ENCODE measurements at regions not wholly inside any gene's neighbourhood (a gene's known extent, or its start where the extent isn't known, plus 50 kb on each side); places are given as distances from the start of the nearest gene placed in this dataset.
"Not testable (repeated sequence)": the region's sequence is repeated elsewhere in the genome, so short reads cannot be mapped to it uniquely, and the experiment has no call there.

GRCh38 chr1:191368891-191369654, 789.2 kb upstream of the RGS18 start:
- DNase-seq = no peak

- DNase-seq = no peak
Measured at GRCh38 chr1:191371626-191372025, 786.6 kb upstream of the RGS18 start.

- DNase-seq = no peak
Measured at GRCh38 chr1:191388283-191388682, 770.0 kb upstream of the RGS18 start.

GRCh38 chr1:191396622-191397021, 761.6 kb upstream of the RGS18 start:
- no peak for DNase-seq

- DNase-seq = no peak
Measured at GRCh38 chr1:191398551-191398950, 759.7 kb upstream of the RGS18 start.

GRCh38 chr1:191405417-191405816, 752.8 kb upstream of the RGS18 start:
- DNase-seq = no peak

- DNase-seq = no peak
Measured at GRCh38 chr1:191414981-191415640, 743.2 kb upstream of the RGS18 start.

GRCh38 chr1:191419842-191420241, 738.4 kb upstream of the RGS18 start:
- DNase-seq = no peak

GRCh38 chr1:191427593-191427992, 730.7 kb upstream of the RGS18 start:
- DNase-seq = no peak

GRCh38 chr1:191432817-191433216, 725.4 kb upstream of the RGS18 start:
- DNase-seq = no peak

- no peak for DNase-seq
Measured at GRCh38 chr1:191438979-191439378, 719.3 kb upstream of the RGS18 start.

- not testable (repeated sequence) for DNase-seq
Measured at GRCh38 chr1:191448279-191448678, 710.0 kb upstream of the RGS18 start.

- DNase-seq = no peak
Measured at GRCh38 chr1:191452586-191452985, 705.7 kb upstream of the RGS18 start.

GRCh38 chr1:191453487-191453886, 704.8 kb upstream of the RGS18 start:
- no peak for DNase-seq

- no peak for DNase-seq
Measured at GRCh38 chr1:191457889-191458288, 700.4 kb upstream of the RGS18 start.

- no peak for DNase-seq
Measured at GRCh38 chr1:191460234-191460633, 698.0 kb upstream of the RGS18 start.

GRCh38 chr1:191483988-191484387, 674.3 kb upstream of the RGS18 start:
- no peak for DNase-seq

GRCh38 chr1:191490303-191490702, 668.0 kb upstream of the RGS18 start:
- no peak for DNase-seq

GRCh38 chr1:191495040-191495439, 663.2 kb upstream of the RGS18 start:
- no peak for DNase-seq

- DNase-seq = no peak
Measured at GRCh38 chr1:191498318-191498717, 659.9 kb upstream of the RGS18 start.

- no peak for DNase-seq
Measured at GRCh38 chr1:191498825-191499224, 659.4 kb upstream of the RGS18 start.

GRCh38 chr1:191504999-191505398, 653.3 kb upstream of the RGS18 start:
- no peak for DNase-seq

- DNase-seq = no peak
Measured at GRCh38 chr1:191508239-191508638, 650.0 kb upstream of the RGS18 start.

- DNase-seq = not testable (repeated sequence)
Measured at GRCh38 chr1:191511480-191511879, 646.8 kb upstream of the RGS18 start.

- DNase-seq = no peak
Measured at GRCh38 chr1:191517826-191518225, 640.4 kb upstream of the RGS18 start.
